HG02970 (cell line): ENCODE measurements at regions not wholly inside any gene's neighbourhood (a gene's known extent, or its start where the extent isn't known, plus 50 kb on each side); places are given as distances from the start of the nearest gene placed in this dataset.
"Not testable (repeated sequence)": the region's sequence is repeated elsewhere in the genome, so short reads cannot be mapped to it uniquely, and the experiment has no call there.

Source experiments
- ATAC-seq: cut with Tn5 transposase; IDR thresholded peaks from one replicate; pipeline ENCODE4 v1.9.1; 2021; ENCODE audit warnings: mild to moderate bottlenecking, moderate library complexity, moderate number of reproducible peaks; ENCODE audit not compliant: unreplicated experiment, low FRiP score

GRCh38 chr7:106362507-106362906 lies 77.7 kb upstream of the NAMPT start:
- ATAC-seq, result not testable (repeated sequence)

- no peak for ATAC-seq
Observed at GRCh38 chr7:106358103-106358663, 73.4 kb upstream of the NAMPT start.

GRCh38 chr7:106357675-106358074 lies 72.9 kb upstream of the NAMPT start:
- ATAC-seq, result no peak

GRCh38 chr7:106354822-106355221 lies 70.0 kb upstream of the NAMPT start:
- ATAC-seq, result no peak

GRCh38 chr7:106353944-106354343 lies 69.2 kb upstream of the NAMPT start:
- ATAC-seq, result no peak

GRCh38 chr7:106348231-106348630 lies 63.4 kb upstream of the NAMPT start:
- no peak for ATAC-seq

GRCh38 chr7:106347229-106347833 lies 62.5 kb upstream of the NAMPT start:
- peak; percentile 10 for ATAC-seq

GRCh38 chr7:106346678-106347217 lies 62.0 kb upstream of the NAMPT start:
- peak; percentile 82 for ATAC-seq

GRCh38 chr7:106346167-106346677 lies 61.4 kb upstream of the NAMPT start:
- ATAC-seq, result no peak

GRCh38 chr7:106345421-106346166 lies 60.8 kb upstream of the NAMPT start:
- no peak for ATAC-seq

- ATAC-seq, result no peak
Observed at GRCh38 chr7:106344861-106345260, 60.1 kb upstream of the NAMPT start.

GRCh38 chr7:106344211-106344610 lies 59.4 kb upstream of the NAMPT start:
- no peak for ATAC-seq

GRCh38 chr7:106342049-106342448 lies 57.3 kb upstream of the NAMPT start:
- not testable (repeated sequence) for ATAC-seq

GRCh38 chr7:106340247-106340596 lies 55.4 kb upstream of the NAMPT start:
- ATAC-seq, result not testable (repeated sequence)

GRCh38 chr7:106339513-106340246 lies 54.9 kb upstream of the NAMPT start:
- no peak for ATAC-seq

- ATAC-seq, result no peak
Observed at GRCh38 chr7:106337754-106338153, 53.0 kb upstream of the NAMPT start.

GRCh38 chr7:106335814-106336213 lies 51.0 kb upstream of the NAMPT start:
- no peak for ATAC-seq
